HG03039 (cell line): ENCODE measurements at regions not wholly inside any gene's neighbourhood (a gene's known extent, or its start where the extent isn't known, plus 50 kb on each side); places are given as distances from the start of the nearest gene placed in this dataset.

Experiments
- ATAC-seq: cut with Tn5 transposase; IDR thresholded peaks from one replicate; pipeline ENCODE4 v1.9.1; 2021; ENCODE audit warnings: mild to moderate bottlenecking, moderate library complexity; ENCODE audit not compliant: unreplicated experiment

DNA sequence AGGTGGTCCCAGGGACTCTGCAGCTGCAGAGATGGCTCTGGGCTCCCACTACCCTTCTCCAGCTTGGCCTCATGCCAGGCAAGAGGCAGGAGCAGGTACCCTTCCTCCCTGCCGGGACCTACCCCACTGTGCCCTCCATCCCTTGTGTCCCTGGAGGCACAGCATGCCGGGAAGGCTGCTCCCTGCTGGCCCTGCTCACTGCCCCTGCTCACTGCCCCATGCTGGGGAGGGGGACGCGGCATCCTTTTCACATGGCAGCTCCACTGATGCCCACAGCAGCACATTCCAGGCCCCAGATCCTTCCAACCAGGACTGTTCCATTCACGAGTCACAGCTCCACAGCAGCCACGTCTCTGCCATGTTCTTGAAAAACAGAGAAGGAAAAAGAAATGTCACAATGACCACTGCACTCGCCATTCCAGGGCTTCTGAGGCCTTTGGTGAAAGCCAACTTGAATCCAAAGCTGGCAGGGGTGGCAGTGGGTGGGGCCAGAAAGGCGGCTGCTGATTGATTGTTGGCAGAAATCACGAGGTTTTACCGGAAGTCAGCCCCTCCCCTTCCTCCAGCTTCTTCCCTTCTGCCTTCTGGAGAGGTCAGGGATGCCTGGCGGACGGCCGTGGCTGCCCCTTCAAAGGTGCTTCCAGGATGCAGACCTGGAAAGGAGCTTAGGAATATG, 268.0 kb downstream of the CYP26B1 start:
- ATAC-seq = no peak

DNA sequence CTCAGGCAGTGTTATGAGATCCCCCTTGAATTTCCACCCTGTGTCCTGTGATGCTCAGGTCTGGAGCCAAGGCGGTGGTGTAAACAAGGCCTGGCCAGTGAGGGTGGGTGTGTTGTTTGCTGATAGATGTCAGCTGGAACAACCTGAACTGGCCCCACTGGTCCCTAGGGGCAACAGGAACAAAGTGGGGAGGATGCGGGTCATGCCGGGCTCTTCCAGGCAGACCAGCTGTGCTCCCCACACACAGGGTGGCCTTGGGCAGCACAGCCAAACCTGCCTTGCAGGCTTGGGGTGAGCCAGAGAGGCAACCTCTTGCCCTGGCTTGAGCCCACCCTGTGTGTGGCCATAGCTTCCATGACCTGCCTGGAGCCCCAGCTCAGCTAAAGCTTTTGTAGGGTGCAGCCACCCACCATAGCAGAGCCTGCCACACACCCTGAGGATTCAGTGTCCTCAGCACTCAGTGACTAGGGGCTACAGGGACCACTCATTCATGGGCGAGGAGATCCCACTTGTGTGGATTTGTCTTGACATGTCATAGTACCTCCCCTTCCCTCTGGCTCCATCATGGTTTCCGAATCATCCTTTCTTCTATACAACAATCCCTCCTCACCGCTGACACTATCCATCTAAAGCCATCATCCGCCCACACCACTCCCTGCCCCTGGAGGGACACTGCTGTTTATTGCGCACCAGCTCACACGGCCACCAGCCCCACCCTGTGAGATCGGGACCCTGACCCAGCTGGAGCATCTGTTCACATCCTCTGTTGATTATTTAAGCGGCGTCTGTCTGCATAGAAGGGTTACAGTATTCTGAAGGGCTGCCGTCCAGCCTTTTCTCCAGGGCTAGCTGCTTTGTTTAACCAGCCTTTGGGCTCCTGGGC, 268.8 kb downstream of the CYP26B1 start:
- no peak for ATAC-seq

DNA sequence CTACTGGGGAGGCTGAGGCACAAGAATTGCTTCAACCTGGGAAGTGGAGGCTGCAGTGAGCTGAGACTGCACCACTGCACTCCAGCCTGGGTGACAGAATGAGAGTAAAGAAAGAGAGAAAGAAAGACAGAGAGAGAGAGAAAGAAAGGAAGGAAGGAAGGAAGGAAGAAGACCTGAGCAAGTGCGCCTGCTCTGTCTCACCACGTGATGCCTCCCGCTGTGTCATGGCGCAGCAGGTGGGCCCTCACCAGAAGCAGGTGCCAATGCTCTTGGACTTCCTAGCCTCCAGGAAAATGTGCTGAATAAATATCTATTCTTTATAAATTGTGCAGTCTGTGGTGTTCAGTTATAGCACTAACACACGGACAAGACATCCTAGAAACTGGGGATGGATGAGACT, 270.0 kb downstream of the CYP26B1 start:
- ATAC-seq = no peak

DNA sequence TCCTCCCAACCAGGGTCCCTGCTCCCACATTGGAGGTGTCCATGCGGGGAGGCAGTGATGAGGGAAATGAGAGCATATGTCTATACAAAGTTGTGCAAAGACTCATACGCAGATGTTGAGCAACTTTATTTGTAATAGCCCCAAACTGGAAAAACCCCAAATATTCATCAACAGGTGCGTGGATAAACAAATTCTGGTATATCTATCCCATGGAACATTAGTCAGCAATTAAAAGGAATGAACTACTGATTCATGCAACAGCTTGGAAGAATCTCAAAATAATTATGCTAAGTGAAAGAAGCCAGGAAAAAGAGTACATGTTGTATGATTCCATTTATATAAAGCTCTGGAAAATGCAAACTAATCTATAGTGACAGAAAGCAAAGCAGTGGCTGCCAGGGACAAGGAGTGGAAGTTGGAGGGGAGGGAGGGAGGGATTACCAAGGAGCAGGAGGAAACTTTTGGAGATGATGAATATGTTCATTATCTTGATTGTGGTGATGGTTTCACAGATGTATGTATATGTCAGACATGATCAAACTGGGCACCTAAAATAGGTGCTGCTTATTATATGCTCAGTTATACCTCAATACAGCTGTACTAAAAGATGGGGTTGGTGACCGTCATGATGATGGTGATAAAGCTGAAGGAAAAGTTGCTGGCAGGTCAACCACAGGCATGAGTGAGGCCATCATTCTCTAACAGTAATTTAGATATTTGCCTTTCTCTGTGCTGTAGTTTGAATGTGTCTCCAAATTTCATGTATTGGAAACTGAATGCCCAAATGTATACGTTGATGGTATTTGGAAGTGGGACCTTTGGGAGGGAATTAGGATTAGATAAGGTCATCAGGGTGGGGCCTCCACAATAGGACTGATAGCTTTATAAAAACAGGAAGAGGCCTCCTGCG, 270.9 kb downstream of the CYP26B1 start:
- ATAC-seq = no peak

DNA sequence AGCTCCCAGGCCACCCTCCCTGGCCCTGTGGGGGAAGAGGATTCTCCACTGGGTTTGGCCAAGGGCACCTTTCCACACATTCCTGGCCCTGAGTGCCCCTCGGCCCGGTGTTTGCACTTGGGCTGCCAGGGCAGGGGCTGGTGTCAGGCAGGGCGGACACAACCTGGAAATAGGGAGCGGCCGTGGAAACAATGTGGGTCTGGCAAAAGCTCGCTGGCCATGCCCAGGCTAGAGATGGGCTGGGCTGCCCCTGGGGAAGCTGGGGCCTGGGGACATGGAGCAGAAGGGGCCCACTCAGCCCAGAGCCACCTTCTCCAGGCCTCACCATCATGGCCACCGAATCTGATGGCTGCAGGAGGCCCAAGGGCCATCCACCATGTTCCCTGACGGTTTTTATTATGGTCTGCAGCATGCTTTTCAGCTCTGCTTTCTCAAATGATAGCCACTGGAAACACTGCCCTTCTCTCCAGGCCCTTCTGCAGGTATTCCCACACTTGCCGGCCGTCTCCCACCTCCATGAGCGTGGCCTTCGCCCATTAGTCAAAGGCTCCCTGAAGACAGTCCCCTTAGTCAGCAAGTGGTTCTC, 275.1 kb downstream of the CYP26B1 start:
- no peak for ATAC-seq

DNA sequence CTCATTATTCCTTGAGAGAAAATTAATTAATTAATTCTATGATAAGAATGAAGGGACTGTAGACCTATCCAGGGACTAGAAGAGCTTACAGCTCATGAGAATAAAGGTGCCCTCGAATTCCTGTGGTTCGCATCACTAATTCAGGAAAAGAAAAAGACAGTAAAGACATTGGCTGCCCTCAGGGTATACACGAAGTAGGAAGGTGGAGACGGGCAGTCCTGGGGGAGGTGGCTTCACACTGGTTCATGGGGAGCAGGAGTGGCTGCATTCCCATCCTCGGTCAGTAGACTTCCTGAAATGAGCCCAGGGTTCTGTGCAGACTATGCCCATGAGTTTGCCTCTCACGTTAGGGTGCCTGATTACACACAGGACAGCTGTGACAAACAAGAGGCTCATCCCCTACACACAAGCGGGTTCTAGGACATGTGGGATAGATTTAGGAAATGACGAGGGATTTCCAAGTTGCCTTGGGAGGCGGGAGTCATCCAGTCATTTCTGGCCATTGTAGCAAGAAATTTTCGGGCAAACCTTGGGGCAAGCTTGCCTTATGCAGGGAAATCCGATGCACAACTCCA, 282.2 kb downstream of the CYP26B1 start:
- no peak for ATAC-seq

DNA sequence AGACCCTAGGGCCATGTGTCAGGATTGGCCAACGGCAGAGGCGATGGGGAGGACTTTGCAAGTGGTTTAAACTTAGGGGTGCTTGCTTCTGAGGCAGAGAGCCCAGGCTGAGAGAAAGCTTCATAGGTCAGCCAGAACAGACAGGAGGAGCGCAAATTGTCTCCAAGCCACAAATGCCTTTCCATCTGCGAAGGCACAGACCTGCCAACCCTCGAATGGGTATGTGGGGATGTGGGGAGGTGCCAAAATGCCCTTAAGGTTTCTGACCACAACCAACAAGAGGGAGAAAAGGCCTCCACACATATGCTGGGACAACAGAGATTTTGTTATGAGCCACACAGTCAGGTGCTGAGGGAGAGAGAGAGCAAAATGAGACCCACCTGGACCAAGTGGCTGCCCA, 283.6 kb downstream of the CYP26B1 start:
- ATAC-seq = no peak

DNA sequence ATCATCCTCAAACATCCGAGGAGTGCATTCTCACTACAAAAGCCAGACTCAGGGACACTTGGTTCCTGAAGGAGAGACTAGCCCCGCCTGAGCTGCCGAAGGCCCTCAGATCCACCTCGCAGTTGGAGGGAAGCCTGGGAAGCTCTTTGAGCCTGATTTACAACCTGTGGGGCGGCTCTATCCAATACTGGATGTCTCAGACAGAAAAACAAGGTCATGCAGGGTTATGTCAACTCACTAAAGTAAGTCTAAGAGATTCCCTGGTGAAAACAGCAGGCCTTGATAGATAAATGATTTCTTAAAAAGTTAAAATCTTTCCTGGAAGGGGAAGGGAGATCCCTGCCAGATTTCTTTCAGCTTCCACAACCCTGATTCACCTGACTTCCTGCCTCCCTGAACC, 284.3 kb downstream of the CYP26B1 start:
- no peak for ATAC-seq

DNA sequence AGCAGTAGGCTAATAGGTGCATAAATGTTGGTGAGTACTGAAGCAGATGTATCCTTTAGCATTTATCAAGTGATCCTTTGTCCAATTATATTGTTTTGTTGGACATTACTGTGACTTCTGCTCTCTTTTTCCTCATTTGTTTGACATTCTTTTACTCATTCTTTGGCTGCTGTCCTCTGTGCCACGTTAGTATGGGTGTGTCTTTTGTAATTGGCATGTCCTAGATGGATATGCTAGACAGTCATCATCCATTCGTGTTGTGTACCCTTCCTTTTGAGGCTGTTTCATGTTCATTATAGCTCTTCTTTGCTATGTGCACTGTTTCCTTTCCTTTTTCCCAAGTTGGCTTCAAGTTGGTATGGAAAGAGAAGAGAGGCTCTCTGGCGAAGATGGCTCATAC, 284.7 kb downstream of the CYP26B1 start:
- ATAC-seq = no peak

DNA sequence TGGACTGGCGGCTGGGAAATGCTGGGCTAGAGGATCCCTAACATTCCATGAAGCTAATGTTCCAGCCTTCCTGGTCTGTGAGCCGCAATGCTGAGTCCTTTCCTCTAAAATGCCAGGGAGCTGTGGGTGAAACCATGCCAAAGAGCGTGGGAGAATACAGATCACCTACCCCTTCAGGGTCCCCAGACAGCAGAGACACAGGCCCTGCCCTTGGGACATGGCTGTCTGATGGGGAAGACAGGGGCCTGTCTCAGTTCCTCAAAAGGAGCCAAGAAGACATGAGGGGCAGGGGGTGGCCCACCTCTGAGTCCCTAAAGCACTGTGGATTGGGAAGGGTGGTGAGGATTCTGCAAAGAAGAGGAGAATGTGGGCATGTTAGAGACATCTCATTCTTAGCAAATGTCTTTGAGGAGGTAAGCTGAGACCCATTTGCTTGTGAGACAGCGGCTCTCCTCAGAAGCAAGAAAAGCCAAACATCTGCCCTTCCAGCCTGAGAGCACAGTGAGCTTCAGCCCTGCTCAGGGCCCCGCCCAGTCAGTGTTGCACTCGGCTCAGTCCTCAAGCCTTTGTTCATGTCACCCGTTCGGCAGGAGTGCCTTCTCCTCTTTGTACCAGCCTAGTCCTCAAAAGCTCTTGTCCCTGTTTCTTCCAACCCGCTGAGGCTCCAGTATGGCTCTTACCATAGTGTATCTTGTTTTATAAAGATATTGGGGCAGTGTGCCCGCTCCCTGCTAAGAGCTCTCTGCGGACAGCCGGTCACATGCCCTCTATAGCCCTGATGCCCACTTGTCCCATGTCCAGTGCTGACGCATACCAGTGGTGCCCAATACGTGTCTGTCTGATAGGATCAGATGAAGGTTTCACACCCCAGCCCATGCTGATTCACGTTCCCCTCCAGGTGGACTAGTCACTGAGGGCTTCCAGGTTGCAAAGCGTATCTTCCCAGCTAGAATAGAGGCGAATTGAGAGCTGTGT, 286.2 kb downstream of the CYP26B1 start:
- no peak for ATAC-seq

DNA sequence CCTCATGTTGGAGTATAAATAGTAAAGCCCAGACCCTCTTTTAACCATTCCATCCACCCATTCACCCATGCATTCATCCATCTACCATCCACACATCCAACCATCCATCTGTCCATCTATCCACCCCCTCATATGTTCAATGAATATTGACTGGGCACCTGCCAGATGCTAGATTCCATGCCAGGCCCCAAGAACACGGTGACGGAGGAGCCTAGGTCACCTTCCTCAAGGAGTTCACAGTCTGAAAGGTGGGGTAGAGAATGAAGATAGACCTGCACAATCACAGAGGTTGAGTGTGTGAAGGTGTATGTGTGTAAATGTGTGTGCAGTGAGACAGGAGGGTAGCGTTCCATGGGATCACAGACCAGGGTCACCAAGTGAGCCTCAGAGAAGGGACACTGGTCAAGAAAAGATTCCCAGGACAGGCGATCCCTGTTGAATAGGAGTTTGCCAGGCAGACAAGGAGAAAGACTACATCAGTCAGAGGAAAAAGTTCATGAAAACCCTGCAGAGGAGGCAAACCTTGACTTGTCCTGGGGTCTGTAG, 287.2 kb downstream of the CYP26B1 start:
- no peak for ATAC-seq

DNA sequence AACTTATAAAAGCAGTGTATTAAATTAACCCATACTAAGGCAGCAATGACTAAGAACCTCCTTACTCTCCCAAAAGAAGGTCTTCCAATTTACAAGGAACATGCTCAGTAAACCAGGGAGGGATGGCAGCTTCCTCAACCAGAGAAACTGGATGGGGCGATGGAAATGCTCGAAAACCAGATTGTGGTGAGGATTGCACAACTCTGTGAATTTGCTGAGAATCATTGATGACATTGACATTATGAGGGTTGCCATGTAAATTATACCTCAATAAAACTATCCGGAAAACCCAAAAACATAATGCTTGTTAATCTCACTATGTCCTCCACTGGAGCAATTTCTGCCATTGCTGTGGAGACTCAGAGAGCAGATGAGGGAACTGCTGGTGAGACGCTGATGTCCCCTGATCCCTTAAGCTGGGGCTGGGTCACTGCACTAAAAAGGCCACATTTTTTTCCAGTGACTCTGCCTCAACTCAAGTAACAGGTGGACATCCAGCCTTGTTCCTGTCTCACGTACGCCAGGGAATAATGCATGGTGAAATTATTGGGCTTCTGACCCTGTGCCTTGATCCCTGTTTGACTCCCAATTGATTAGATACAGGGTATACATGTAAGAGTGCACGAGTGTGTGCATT, 288.3 kb downstream of the CYP26B1 start:
- no peak for ATAC-seq

DNA sequence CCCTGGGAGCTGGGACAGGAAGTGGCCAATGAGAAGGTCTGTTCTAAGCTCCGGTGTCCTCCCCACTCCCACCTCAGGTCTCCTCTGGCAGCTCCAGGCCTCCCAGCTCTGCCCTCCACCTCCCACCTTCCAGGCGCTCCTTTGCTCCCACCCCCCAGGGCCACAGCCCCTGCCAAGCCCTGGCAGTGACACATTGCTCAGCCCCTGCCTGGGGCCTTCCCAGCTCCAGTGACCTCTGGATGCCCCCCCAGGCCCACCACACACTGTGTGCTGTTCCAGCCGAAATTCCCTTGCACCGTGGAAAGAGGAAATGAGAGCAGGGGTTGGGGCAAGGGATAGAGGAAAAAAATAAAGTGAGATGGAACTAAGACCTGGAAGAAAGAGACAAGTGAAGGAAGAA, 289.6 kb downstream of the CYP26B1 start:
- ATAC-seq = no peak

DNA sequence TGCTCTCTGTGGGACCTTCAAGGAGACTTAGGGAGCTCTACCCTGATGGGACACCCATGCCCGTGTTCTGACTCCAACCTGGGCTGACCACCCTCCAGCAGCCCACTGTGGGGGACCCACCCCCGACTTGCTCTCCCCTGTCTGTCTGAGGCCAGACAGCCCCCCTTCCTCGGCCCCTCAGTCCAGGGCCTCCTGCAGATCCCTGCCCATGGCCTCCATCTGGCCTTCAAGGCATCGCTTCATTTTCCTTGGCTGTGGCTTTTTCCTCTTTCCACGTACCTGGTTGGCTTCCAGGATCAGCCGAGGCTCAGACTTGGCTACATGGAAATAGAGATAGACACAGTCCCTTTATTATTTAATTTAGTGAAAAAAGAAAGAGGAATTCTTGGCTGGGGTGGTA, 290.0 kb downstream of the CYP26B1 start:
- ATAC-seq = no peak

DNA sequence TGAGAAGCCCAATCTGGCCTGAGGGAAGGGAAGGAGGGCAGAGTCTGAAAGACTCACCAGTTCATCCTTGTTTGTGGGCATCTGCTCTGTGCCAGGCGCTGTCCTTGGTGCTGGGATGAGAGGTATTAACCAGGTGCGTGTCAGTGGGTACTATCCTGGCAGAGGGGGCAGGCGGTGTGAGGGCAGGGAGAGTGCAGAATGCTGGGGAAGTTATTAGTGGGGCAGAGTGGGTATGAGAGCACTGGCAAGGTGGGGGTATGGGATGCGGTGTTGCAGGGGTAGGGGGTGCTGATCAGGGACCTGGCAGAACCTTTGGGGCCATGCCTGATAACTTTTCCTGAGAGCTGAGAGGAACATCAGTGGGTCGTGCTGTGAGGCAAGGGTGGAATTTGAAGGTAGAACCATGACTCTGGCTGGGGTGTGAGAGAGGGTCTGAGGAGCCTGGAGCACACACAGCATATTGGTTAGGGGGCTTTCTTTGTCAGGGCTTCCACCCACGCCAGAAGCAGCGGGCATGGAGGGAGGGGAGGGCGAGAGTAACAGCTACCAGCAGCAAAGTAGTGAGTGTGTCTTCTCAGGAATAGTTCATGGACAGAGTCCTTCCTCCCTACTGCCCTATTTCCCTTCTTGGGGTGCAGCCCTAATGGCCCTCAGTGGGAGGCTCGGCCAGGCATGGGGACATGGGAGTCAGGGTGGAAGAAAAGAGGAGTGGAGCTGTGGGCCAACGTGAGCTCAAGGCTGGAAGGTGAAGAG, 290.7 kb downstream of the CYP26B1 start:
- ATAC-seq = no peak

DNA sequence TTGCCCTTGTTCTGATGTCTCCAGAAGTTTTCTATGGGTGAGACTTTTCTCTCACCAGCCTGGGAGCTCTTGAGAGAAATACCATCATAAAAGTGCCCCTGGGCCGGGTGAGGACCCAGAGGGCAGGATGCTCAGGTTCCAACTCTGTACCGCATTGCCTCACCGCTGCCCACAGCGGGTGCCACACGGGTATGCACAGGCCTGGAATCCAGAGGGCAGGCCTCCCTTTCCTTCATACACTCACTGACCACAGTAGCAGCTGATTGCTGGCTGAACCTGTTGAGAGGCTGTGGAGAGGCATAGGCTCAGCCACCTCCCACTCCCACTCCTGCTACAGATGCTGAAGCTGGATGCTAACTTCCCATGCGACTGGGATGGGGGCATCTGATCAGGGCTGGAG, 293.8 kb downstream of the CYP26B1 start:
- ATAC-seq = no peak

DNA sequence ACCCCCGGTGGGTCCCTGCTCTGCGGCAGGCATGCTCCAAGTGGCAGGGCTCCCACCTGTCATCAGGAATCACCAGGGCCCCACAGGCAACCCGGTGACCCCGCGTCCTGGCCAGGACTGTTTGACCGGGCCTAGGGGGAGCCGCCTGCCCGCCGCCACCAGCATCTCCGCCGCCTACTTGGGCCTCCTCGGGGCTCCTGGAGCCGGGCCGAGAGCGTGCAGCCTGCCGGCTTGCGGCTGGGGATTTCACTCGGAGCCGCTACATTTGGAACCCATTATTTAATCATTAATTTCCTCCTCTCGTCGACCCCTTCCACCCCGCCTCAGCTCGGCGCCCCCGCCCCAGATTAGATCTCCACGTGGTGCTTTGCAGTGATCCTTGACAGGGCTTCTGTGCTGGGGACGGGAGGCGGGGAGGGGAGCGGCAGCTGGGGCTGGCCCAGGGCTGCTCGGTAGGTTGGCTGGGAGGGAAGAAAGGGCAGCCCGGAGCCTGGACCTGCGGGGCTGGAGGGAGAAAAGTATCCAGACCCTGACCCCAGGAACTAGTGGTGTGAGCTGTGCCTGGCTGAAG, 295.4 kb downstream of the CYP26B1 start:
- ATAC-seq = no peak
